K562 (cell line): ENCODE measurements at regions not wholly inside any gene's neighbourhood (a gene's known extent, or its start where the extent isn't known, plus 50 kb on each side); places are given as distances from the start of the nearest gene placed in this dataset.

ENCODE experiments used
- ATAC-seq: fragments of 200-7000 bp; cut with Tn5 transposase; 3 replicates; pipeline ENCODE4 v1.9.1; 2020; ENCODE audit warnings: moderate library complexity
- BruUV-seq: library from RNA; stranded (reverse); fragments of 400-500 nt; replicated peaks from 2 replicates; lab custom pipeline; 2021; lab: Mats Ljungman, UMichigan
- CTCF ChIA-PET: fragments of 300-600 bp; formaldehyde crosslinking; extraction: SDS; loops from one replicate; lab custom pipeline; 2021; ENCODE audit warnings: low intra/inter-chr PET ratio; lab: Yijun Ruan, JAX
- POLR2A ChIA-PET: fragments of 300-600, 350-650 bp; sonication (Branson Sonifier 250); formaldehyde crosslinking; extraction: SDS; loops from one replicate; lab custom pipeline; 2021; ENCODE audit warnings: antibody characterized with exemption, inconsistent platforms; lab: Yijun Ruan, JAX
- DNase-seq, 4 experiments: peaks; one replicate each; pipeline versions ENCODE4 v3.0.0 to v3.0.0-alpha.2; 2011 to 2018; ENCODE audit warnings: low spot score in 3 of 4, mixed read lengths in 3 of 4; ENCODE audit errors: extremely low read depth in 1 of 4
- FAIRE-seq: peaks from 2 replicates; lab custom pipeline; 2011; peaks lifted over from hg19 to GRCh38; lab: Jason Lieb, UNC
- H2AFZ ChIP-seq: 2 replicates; pipeline ENCODE4 v1.6.0; 2011; ENCODE audit warnings: low read depth, low read length, control low read depth, inconsistent platforms
- H3K27ac ChIP-seq: fragments of 200-600 bp; 3 replicates; pipeline ENCODE4 v1.8.0; 2011; ENCODE audit warnings: low read depth, mild to moderate bottlenecking, control low read depth, inconsistent platforms, low read length, moderate library complexity, mixed read lengths; ENCODE audit errors: extremely low read depth
- H3K27me3 ChIP-seq, 2 experiments: fragments of 300-600 bp in 1 of 2; 2 replicates in 1 of 2; 3 replicates in 1 of 2; pipeline versions ENCODE4 v1.6.0 to v1.8.0; 2011; ENCODE audit warnings: inconsistent platforms in 2 of 2, low read length in 2 of 2, mild to moderate bottlenecking in 1 of 2, mixed read lengths in 1 of 2, moderate library complexity in 1 of 2; ENCODE audit not compliant: control insufficient read depth in 2 of 2, insufficient read depth in 2 of 2
- H3K36me3 ChIP-seq: fragments of 300-600 bp; 3 replicates; pipeline ENCODE4 v1.8.0; 2011; ENCODE audit warnings: mild to moderate bottlenecking, low read length, inconsistent platforms; ENCODE audit not compliant: control insufficient read depth, insufficient read depth
- H3K4me1 ChIP-seq, 2 experiments: fragments of 200-600 bp in 1 of 2; replicated peaks in 1 of 2; 2 replicates in 1 of 2; 3 replicates in 1 of 2; pipeline versions ENCODE4 v1.5.1 to v1.8.0; 2011; ENCODE audit warnings: inconsistent platforms in 2 of 2, low read length in 2 of 2, mild to moderate bottlenecking in 1 of 2, mixed read lengths in 1 of 2, moderate library complexity in 1 of 2; ENCODE audit not compliant: control insufficient read depth in 2 of 2, insufficient read depth in 2 of 2
- H3K4me2 ChIP-seq: 2 replicates; pipeline ENCODE4 v1.6.1; 2011; ENCODE audit warnings: low read length, control low read depth, inconsistent platforms, mixed read lengths; ENCODE audit not compliant: insufficient read depth
- H3K4me3 ChIP-seq: fragments of 200-600 bp; sonication (generic), shearing (Covaris generic); 2 replicates; pipeline ENCODE4 v1.5.1; 2016; ENCODE audit warnings: control low read depth, inconsistent platforms
- H3K79me2 ChIP-seq: fragments of 200-600 bp; 3 replicates; pipeline ENCODE4 v1.8.0; 2011; ENCODE audit warnings: low read length, inconsistent platforms; ENCODE audit not compliant: control insufficient read depth, insufficient read depth
- H3K9ac ChIP-seq, 2 experiments: 2 replicates each; pipeline versions ENCODE4 v1.6.0 to v1.6.1; 2011; ENCODE audit warnings: low read depth in 2 of 2, low read length in 2 of 2, control low read depth in 1 of 2, inconsistent platforms in 1 of 2, mild to moderate bottlenecking in 1 of 2, mixed read lengths in 1 of 2; ENCODE audit not compliant: insufficient read depth in 1 of 2
- H3K9me1 ChIP-seq: one replicate; pipeline ENCODE4 v1.6.0; 2011; ENCODE audit warnings: inconsistent platforms, mild to moderate bottlenecking, low read length, moderate library complexity; ENCODE audit not compliant: control insufficient read depth, insufficient read depth
- H3K9me3 ChIP-seq: replicated peaks from 2 replicates; pipeline ENCODE4 v1.5.1; 2011; ENCODE audit warnings: low read depth, low read length, inconsistent platforms; ENCODE audit not compliant: control insufficient read depth, insufficient read depth
- H4K20me1 ChIP-seq: replicated peaks from 2 replicates; pipeline ENCODE4 v1.6.1; 2011; ENCODE audit warnings: low read length, inconsistent platforms, mixed read lengths; ENCODE audit not compliant: control insufficient read depth, insufficient read depth
- RAD21 ChIP-seq, 2 experiments: fragments of 250-450 bp in 1 of 2; fragments of 450-650 bp in 1 of 2; sonication (Bioruptor Pico) in 1 of 2; formaldehyde crosslinking in 1 of 2; IDR thresholded peaks in 1 of 2; conservative IDR thresholded peaks in 1 of 2; 2 replicates each; pipeline versions ENCODE4 v1.4.0 to v1.8.0; 2020 to 2022; ENCODE audit warnings: mild to moderate bottlenecking in 2 of 2, moderate library complexity in 1 of 2
- RFX5 ChIP-seq: IDR thresholded peaks from 2 replicates; pipeline ENCODE4 v1.6.1; 2011; ENCODE audit warnings: low read depth, mild to moderate bottlenecking, improper control_type of control experiment, low read length
- SMC3 ChIP-seq: conservative IDR thresholded peaks from 2 replicates; pipeline ENCODE4 v1.6.1; 2011; ENCODE audit warnings: low read depth, low read length, improper control_type of control experiment; ENCODE audit not compliant: insufficient read depth
- TBP ChIP-seq: optimal IDR thresholded peaks from 2 replicates; pipeline ENCODE3; 2011; ENCODE audit warnings: low read depth, low read length, improper control_type of control experiment
- whole genome bisulfite sequencing: fragments of 100-300 bp; shearing (Covaris generic); methylation state at CpG from one replicate; pipeline ENCODE4 v1.1.6; 2016; ENCODE audit warnings: low coverage, mixed read lengths; ENCODE audit not compliant: insufficient coverage; ENCODE audit errors: missing lambda C conversion rate; 5-methylcytosine and 5-hydroxymethylcytosine counted together
- in situ Hi-C: fragments of 300-500 bp; cut with MboI; formaldehyde crosslinking; loops from 4 replicates; pipeline ENCODE4 v1.15.0; 2018; ENCODE audit warnings: inconsistent platforms, mixed read lengths
- intact Hi-C: fragments of 100-400 bp; cut with micrococcal nuclease; formaldehyde crosslinking; loops from 2 replicates; pipeline ENCODE4 v1.14.2; 2022
- TF ChIP-seq, protein P1 (sequence below), 2 experiments: fragments of 450-650 bp; formaldehyde crosslinking in 1 of 2; IDR thresholded peaks; 2 replicates each; pipeline versions ENCODE4 v1.4.0 to v1.6.1; 2014 to 2020; ENCODE audit warnings: mild to moderate bottlenecking in 2 of 2, borderline replicate concordance in 1 of 2, low read depth in 1 of 2
- TF ChIP-seq, protein P2 (sequence below), 3 experiments: IDR thresholded peaks in 2 of 3; conservative IDR thresholded peaks in 1 of 3; 2 replicates each; pipeline ENCODE4 v1.5.1; 2011 to 2012; ENCODE audit warnings: low read length in 3 of 3, mild to moderate bottlenecking in 3 of 3, control low read depth in 2 of 3, improper control_type of control experiment in 1 of 3, inconsistent platforms in 1 of 3, low read depth in 1 of 3, mixed read lengths in 1 of 3, moderate library complexity in 1 of 3; ENCODE audit not compliant: insufficient read depth in 2 of 3

DNA sequence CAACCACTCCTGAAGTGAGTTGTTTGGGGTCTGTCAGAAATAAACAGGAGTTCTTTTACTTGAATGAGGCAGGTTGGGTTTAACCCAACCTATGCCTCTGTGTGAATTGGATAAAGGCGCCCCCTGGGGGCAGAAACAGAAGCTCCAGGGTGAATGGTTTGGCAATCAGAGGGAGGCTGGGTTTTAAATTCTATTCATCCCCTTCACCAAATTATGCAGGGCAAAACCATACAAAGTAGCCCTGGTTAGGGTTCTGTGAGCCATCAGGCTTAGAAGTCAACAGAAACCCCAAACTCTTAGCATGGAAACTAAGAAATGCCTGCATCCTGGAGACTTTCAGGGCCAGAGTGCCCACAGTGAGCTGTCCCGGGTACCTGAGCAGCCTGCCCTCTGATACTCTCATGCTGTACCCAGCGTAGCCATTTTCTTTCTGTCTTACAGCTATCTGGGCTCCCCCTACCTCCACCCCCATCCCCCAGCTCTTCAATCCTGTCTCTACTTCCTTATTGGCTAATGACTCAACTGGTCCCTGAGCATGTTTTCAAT lies 241.5 kb downstream of the ICOS start:
- Histone ChIP-seq H3K9me3 (no peaks in the 10 kb centered on the region), H3K9ac (no peak overlapping the region), H3K4me3 (no peak overlapping the region), H3K27ac (no peak overlapping the region)
- TF ChIP-seq, protein P1, sequence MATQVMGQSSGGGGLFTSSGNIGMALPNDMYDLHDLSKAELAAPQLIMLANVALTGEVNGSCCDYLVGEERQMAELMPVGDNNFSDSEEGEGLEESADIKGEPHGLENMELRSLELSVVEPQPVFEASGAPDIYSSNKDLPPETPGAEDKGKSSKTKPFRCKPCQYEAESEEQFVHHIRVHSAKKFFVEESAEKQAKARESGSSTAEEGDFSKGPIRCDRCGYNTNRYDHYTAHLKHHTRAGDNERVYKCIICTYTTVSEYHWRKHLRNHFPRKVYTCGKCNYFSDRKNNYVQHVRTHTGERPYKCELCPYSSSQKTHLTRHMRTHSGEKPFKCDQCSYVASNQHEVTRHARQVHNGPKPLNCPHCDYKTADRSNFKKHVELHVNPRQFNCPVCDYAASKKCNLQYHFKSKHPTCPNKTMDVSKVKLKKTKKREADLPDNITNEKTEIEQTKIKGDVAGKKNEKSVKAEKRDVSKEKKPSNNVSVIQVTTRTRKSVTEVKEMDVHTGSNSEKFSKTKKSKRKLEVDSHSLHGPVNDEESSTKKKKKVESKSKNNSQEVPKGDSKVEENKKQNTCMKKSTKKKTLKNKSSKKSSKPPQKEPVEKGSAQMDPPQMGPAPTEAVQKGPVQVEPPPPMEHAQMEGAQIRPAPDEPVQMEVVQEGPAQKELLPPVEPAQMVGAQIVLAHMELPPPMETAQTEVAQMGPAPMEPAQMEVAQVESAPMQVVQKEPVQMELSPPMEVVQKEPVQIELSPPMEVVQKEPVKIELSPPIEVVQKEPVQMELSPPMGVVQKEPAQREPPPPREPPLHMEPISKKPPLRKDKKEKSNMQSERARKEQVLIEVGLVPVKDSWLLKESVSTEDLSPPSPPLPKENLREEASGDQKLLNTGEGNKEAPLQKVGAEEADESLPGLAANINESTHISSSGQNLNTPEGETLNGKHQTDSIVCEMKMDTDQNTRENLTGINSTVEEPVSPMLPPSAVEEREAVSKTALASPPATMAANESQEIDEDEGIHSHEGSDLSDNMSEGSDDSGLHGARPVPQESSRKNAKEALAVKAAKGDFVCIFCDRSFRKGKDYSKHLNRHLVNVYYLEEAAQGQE (IDR thresholded peaks at IDR 0.05; ENCODE audit: borderline replicate concordance) = peak; percentile 16; the same call in 1 of the 2 replicates
- TF ChIP-seq, protein P1 (CRISPR knock-in tag; IDR thresholded peaks at IDR 0.05; ENCODE audit: low read depth) = no peak
- TF ChIP-seq, protein P2, sequence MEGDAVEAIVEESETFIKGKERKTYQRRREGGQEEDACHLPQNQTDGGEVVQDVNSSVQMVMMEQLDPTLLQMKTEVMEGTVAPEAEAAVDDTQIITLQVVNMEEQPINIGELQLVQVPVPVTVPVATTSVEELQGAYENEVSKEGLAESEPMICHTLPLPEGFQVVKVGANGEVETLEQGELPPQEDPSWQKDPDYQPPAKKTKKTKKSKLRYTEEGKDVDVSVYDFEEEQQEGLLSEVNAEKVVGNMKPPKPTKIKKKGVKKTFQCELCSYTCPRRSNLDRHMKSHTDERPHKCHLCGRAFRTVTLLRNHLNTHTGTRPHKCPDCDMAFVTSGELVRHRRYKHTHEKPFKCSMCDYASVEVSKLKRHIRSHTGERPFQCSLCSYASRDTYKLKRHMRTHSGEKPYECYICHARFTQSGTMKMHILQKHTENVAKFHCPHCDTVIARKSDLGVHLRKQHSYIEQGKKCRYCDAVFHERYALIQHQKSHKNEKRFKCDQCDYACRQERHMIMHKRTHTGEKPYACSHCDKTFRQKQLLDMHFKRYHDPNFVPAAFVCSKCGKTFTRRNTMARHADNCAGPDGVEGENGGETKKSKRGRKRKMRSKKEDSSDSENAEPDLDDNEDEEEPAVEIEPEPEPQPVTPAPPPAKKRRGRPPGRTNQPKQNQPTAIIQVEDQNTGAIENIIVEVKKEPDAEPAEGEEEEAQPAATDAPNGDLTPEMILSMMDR (IDR thresholded peaks at IDR 0.05 in 2 of 3, conservative IDR thresholded peaks at IDR 0.05 in 1 of 3; ENCODE audit: insufficient read depth in 2 of 3, low read depth in 1 of 3, low read length in 3 of 3) = peak; percentile 44 to 54 (median 48); a peak in 5 of 6 replicates
- 0 out of 2 replicates have a peak, but pooled peaks have one; percentile 36 for TF ChIP-seq SMC3
- TF ChIP-seq RFX5 = no peak
- TF ChIP-seq TBP = no peak
- TF ChIP-seq RAD21 (CRISPR knock-in tag; conservative IDR thresholded peaks at IDR 0.05 in 1 of 2, IDR thresholded peaks at IDR 0.05 in 1 of 2) = peak in 1 of 2 experiments; percentile 48; a peak in 3 of 4 replicates
- TF ChIP-seq, all 486 proteins: peak for 4
- DNase-seq (peak; percentile 16 to 35 (median 22)), FAIRE-seq (no peak), ATAC-seq (peak; percentile 80)
- 0% methylated on average over 2 of the region's 3 CpGs for WGBS
- no peaks in the 10 kb centered on the region for H3K36me3 ChIP-seq
- H2AFZ ChIP-seq = no peak overlapping the region
- H3K4me1 ChIP-seq = no peaks in the 10 kb centered on the region
- H3K4me2 ChIP-seq = no peak overlapping the region
- ChIA-PET POLR2A (interaction anchor here (0.6 kb wide), 1 partner anchor 1376 kb away, joined by 3 read pairs; no protein-coding TSS in a partner anchor), CTCF (interaction anchor here (0.6 kb wide), 1 partner anchor 721 kb away, joined by 5 read pairs; no protein-coding TSS in a partner anchor)
- no peaks in the 10 kb centered on the region for H3K27me3 ChIP-seq
- no peaks in the 10 kb centered on the region for H4K20me1 ChIP-seq
- intact Hi-C loops = loop anchor here (2.0 kb wide), 2 partner anchors 33 to 69 kb away; no protein-coding TSS in a partner anchor
- in situ Hi-C loops = no loop called here
- no TSS peak for BruUV-seq
- no peaks in the 10 kb centered on the region for H3K9me1 ChIP-seq
- no peaks in the 10 kb centered on the region for H3K79me2 ChIP-seq
